Neural crest cell (in vitro differentiated cells): ENCODE measurements at regions not wholly inside any gene's neighbourhood (a gene's known extent, or its start where the extent isn't known, plus 50 kb on each side); places are given as distances from the start of the nearest gene placed in this dataset.
"Not testable (repeated sequence)": the region's sequence is repeated elsewhere in the genome, so short reads cannot be mapped to it uniquely, and the experiment has no call there.

Source experiments
- DNase-seq: peaks from one replicate; pipeline ENCODE4 v3.0.0; 2021; ENCODE audit warnings: low read depth, mixed read lengths, low spot score
- H3K27ac Mint-ChIP-seq: one replicate; pipeline ENCODE4 v1.8.0; 2021; ENCODE audit warnings: mild to moderate bottlenecking, mixed read lengths; ENCODE audit not compliant: unreplicated experiment
- H3K27me3 Mint-ChIP-seq: 2 replicates; pipeline ENCODE4 v1.8.0; 2021; ENCODE audit warnings: low read depth, mild to moderate bottlenecking, mixed read lengths
- H3K36me3 Mint-ChIP-seq: 2 replicates; pipeline ENCODE4 v1.8.0; 2021; ENCODE audit warnings: low read depth, mild to moderate bottlenecking, mixed read lengths
- H3K4me1 Mint-ChIP-seq: 2 replicates; pipeline ENCODE4 v1.8.0; 2021; ENCODE audit warnings: mixed read lengths
- H3K4me3 Mint-ChIP-seq: one replicate; pipeline ENCODE4 v1.8.0; 2021; ENCODE audit warnings: mild to moderate bottlenecking, mixed read lengths
- H3K9me3 Mint-ChIP-seq: 2 replicates; pipeline ENCODE4 v1.8.0; 2021; ENCODE audit warnings: mixed read lengths
- CTCF ChIP-seq: fragments of 200-600 bp; sonication (generic); conservative IDR thresholded peaks from 2 replicates; pipeline ENCODE4 v1.5.0; 2021; ENCODE audit warnings: antibody characterized with exemption, mild to moderate bottlenecking

GRCh38 chr2:8144785-8145184, 537.1 kb upstream of the ID2 start:
- no peak for DNase-seq
- Mint-ChIP-seq H3K36me3 (no peaks in the 10 kb centered on the region), H3K4me1 (no peaks in the 10 kb centered on the region), H3K27ac (no peak overlapping the region), H3K27me3 (no peaks in the 10 kb centered on the region), H3K4me3 (no peak overlapping the region), H3K9me3 (no peaks in the 10 kb centered on the region)
- TF ChIP-seq CTCF: no peak

- DNase-seq, H3K27me3 Mint-ChIP-seq, H3K27ac Mint-ChIP-seq, H3K9me3 Mint-ChIP-seq, H3K36me3 Mint-ChIP-seq, H3K4me3 Mint-ChIP-seq, H3K4me1 Mint-ChIP-seq: not testable (repeated sequence)
Measured at GRCh38 chr2:8145375-8145774, 536.5 kb upstream of the ID2 start.

GRCh38 chr2:8146132-8147005, 535.5 kb upstream of the ID2 start:
- no peak for DNase-seq
- no peak overlapping the region for H3K4me3 Mint-ChIP-seq
- no peaks in the 10 kb centered on the region for H3K27me3 Mint-ChIP-seq
- no peaks in the 10 kb centered on the region for H3K9me3 Mint-ChIP-seq
- H3K36me3 Mint-ChIP-seq: no peaks in the 10 kb centered on the region
- peaks cover 4% of the 10 kb centered on the region for H3K4me1 Mint-ChIP-seq
- TF ChIP-seq CTCF: no peak
- H3K27ac Mint-ChIP-seq: no peak overlapping the region

- Mint-ChIP-seq H3K27ac (no peak overlapping the region), H3K4me3 (no peak overlapping the region), H3K4me1 (peaks cover 4% of the 10 kb centered on the region), H3K9me3 (no peaks in the 10 kb centered on the region), H3K27me3 (no peaks in the 10 kb centered on the region), H3K36me3 (no peaks in the 10 kb centered on the region)
- no peak for TF ChIP-seq CTCF
- DNase-seq: no peak
Measured at GRCh38 chr2:8148260-8149006, 533.4 kb upstream of the ID2 start.

- H3K9me3 Mint-ChIP-seq: no peaks in the 10 kb centered on the region
- no peak overlapping the region for H3K4me3 Mint-ChIP-seq
- DNase-seq: no peak
- no peak for TF ChIP-seq CTCF
- peaks cover 4% of the 10 kb centered on the region for H3K4me1 Mint-ChIP-seq
- H3K36me3 Mint-ChIP-seq: no peaks in the 10 kb centered on the region
- H3K27me3 Mint-ChIP-seq: no peaks in the 10 kb centered on the region
- no peak overlapping the region for H3K27ac Mint-ChIP-seq
Measured at GRCh38 chr2:8149007-8149405, 532.9 kb upstream of the ID2 start.
